GM18909 (cell line): ENCODE measurements at regions not wholly inside any gene's neighbourhood (a gene's known extent, or its start where the extent isn't known, plus 50 kb on each side); places are given as distances from the start of the nearest gene placed in this dataset.

Source experiments
- ATAC-seq: cut with Tn5 transposase; IDR thresholded peaks from one replicate; pipeline ENCODE4 v1.9.1; 2021; ENCODE audit warnings: mild to moderate bottlenecking; ENCODE audit not compliant: unreplicated experiment, poor library complexity

DNA sequence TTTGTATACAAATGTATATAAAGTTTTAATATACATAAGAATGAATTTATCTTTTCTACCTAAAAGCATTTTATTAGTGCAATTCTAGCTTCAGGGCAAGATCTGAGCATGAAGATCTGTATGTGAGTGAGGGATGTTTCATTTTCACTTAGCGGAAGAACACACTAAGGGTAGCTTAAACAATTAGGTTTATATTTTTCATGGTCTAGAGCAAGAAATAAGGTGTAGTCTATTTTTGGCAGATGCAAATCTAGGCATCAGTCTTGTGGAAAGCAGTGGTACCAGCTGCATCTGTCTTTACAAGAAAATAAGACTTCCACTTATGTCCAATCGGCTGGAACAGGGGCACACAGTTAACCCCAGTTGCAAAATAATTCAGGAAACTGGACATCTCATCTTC lies 433.3 kb downstream of the ADAM29 start:
- no peak for ATAC-seq

DNA sequence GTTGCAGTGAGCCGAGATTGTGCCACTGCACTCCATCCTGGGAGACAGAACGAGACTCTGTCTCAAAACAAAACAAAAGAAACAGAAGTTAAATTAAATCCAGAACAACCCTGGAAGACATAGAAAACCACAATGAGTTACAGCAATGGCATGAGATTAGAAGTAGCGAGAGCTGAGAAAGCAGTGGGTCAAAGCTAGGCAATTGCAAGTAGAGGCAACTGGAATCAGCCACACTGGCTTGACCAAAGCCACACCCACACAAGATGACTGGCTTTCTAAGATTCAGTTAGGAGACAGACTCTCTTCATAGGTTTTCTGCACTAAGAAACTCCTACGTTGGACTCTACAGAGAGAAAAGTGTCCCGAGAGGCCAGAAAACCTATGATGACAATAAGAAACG lies 443.0 kb downstream of the GPM6A start:
- ATAC-seq, result no peak

DNA sequence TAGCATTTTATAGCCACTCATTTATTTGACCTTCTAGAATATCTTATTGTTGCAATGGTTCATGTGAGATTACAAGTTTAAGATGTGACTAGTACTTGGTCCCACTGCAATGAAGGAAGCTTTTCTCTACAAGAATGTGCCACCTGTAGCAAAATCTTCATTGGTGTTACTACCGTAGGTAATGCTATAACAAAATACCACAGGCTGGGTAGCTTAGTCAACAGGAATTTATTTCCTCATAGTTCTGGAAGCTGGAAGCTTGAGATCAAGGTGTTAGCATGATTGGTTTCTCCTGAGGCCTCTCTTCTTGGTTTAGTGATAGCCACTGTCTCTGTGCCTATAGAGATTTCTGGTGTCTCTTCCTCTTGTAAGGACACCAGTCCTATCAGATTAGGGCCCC lies 441.0 kb downstream of the GPM6A start:
- no peak for ATAC-seq

DNA sequence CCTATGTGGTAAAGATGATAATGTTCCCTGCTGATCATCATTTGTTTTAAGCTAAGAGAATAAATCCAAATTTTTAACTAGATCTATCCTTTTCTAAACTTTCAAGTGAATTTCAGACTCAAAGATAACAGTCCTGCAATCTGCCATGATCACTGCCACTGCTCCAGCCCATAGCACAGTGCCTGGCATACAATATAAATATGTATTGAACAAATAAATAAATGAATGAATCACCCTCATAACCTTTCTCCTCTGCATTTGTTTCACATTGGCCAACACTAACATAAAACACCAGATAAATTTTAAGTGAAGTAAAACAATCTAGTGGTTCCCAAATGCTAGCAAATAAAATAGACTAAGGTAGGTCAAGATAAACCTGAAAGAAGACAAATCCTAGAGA lies 439.0 kb downstream of the GPM6A start:
- no peak for ATAC-seq

DNA sequence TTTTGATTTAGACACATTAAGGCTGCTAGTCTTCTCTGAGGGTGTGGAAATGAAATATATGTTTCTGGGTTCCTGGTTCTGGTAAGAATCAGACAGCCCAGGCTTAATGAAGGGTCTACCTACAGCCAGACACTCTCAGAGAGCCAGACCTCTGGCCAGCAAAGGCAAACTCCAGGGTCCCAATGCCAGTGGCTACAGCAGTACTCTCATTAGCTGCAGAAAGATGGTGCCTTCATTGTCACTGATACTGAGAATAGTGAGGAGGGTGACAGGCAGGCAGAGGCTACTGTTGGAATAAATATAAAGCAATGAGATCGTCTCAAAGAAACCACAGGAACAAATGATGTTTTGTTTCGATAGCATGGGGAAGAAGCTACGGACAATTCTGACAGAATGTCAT lies 437.6 kb downstream of the GPM6A start:
- ATAC-seq, result no peak

DNA sequence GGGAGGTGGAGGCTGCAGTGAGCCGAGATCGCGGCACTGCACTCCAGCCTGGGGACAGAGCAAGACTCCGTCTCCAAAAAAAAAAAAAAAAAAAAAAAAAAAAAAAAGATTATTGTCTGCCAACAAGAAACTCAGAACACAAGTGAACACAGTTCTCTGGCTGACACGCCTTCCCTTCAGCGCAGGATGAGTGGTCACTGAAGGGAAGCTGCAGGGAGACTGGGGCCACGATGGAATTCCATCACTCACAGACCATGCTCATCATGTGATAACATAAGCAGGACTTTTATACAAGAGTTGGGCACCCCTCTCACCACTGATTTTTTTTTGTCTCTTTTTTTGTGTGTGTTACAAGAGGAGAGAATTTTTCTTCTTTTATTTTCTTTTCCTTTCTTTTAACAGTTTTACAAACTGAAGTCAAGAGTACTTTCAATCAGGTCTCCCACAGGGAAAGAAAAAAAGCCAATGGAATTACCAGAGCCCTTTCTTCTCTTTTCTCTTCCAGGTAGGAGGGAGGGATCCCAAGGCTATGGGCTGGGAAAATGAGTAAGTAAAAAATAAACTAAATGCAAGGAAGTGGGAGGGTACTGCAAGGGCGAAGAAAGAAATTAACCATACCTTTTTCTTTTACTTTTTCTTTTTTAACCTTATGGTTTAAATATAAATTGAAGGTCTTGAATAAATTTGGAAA lies 435.6 kb downstream of the GPM6A start:
- ATAC-seq, result no peak

DNA sequence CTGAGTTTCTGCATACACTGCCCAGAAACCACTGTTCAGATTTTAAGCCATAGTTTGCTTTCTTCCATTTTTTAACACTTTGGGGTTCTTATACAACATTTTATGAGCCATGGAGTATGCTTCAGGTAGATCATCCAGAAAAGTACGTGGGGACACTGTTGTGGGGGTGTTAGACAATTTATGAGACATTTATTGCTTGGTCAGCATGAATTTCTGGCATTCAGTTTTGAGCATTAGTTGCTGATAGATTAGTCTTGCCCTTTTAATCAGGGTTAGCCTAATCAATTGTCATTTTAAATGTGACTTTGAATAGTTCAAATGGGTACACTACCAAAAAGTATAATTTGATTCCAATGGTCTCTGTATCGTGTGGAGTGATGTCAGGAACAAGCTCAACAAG lies 434.9 kb downstream of the GPM6A start:
- no peak for ATAC-seq

DNA sequence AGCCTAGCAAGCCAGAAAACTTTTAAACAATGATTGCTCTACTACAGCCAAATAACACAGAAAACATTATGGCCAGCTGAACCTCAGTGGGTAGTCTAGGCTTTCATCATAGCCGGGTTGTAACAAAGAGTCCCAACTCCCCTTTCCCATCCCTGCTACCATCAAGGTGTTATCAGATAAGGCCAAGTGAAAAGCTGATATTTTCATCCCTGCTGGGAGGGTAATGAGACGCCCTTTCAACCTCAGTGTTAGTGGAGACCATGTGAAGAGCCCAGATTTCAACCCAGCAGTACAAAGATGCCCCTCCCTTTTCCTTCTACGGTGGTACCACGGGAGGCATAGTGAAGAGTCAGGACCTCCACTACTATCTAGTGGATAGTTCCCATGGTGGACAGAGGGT lies 433.7 kb downstream of the GPM6A start:
- no peak for ATAC-seq

DNA sequence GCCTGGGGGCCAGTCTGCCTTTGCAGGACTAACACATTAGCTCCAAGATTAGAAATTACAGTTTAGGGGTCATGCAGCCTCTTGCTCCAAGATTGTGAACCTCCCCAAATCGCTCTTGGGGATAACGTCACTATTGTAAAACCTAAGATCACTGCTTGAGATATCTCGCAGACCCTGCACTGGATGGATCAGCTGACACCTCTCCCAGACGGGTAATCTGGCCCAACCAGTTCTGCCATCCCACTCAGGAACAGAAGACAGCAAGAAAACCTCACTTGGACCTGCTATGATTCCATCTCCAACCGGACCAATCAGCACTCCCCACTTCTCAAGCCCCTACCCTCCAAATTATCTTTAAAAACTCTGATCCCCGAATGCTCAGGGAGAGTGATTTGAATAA lies 431.2 kb downstream of the GPM6A start:
- no peak for ATAC-seq

DNA sequence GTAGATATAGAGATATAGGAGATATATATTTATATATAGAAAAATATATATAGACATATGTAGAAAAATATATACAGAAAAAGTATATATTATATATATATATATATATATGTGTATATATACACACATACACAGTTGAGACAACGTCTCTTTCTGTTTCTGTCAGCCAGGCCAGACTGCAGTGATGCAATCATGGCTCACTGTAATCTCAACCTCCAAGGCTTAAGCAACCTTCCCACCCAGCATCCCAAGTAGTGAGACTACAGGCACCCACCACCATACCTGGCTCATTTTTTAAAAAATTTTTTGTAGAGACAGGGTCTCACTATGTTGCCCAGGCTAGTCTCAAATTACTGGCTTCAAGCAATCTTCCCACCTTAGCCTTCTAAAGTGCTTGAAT lies 426.3 kb downstream of the GPM6A start:
- ATAC-seq, result no peak

DNA sequence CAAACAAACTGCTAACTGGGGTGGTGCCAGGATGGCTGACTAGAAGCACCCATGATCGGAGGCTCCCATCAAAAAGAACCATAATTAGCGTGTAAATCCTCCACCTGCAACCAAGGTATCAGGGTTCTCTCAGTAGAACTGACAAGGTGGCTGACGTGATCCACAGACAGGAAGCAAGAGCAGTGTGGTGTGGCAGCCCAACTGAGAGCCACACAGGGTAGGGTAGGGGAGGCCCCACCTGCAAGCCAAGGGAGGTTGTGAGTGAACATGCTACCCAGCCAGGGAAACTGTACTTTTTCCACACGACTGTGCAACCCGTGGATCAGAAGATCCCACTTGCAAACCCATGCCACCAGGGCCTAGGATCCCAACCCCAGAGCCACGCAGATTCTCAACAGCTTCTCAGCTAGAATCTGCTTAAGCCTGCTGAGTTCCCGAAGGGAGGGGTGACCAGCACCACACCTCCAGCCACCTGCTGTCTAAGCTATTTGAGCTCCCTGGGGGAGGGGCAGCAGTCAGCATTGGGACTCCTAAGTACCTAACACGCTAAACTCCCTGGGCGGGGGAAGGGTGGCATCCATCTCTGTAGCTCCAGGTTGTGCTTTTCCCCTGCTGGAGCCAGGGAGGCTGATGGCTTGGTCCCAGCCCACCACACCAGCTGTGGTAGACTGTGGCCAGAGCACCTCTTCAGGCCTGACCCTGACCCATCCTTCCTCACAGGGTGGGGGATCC lies 425.1 kb downstream of the GPM6A start:
- no peak for ATAC-seq

DNA sequence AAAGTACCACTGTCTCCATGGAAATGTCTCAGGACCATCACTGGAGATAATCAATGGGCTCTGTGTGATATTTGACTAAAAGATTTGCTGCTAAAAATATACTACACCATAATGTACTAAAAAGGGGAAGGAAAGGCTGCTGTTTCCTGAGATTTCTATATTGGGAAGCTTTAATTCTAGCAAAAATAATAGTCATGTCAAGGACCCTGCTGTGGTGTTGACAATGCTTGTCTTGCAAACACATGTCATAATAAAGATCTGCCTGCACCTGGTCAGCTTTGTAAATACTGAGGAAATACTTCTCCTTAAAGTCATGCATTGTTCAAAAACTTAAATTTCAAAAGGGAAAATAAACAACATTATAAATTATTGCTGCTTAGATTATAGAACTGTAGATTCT lies 417.9 kb downstream of the GPM6A start:
- no peak for ATAC-seq

DNA sequence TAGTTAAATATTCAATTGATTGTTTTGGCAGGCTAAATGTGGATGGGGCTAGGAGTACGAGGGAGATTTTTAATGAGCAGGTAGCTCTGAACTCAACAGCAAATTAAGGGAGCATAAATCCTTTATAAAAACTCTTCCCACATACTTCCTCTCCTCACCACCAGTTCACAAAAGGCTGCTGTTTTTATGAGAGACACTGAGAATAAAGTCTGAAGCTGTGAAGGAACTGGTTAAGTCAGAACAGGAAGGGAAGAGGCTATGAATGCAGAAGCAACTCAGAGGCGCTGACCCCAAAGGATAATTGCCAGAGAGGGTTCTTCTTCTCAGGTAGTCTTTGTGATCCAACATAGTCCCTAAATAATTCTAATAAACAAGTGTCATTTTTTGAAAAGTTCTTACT lies 406.1 kb downstream of the GPM6A start:
- ATAC-seq, result no peak

DNA sequence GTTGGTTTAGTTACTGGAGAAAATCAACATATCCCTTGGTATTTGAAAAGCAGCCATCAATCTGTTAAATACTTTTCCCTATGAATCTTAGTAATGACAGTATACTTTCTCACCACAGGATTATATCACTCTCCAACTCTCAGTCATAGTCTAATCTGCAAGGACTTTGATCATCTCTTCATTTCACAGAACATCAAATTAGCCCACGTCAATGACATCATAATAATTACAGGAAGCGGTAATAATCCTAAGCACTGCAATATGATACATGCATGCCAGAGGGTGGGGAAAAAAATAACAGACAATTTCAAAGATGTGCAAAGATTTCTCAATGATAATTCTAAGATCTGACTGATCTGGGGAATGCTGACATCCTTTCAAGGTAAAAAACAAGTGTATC lies 404.1 kb downstream of the GPM6A start:
- ATAC-seq, result no peak

DNA sequence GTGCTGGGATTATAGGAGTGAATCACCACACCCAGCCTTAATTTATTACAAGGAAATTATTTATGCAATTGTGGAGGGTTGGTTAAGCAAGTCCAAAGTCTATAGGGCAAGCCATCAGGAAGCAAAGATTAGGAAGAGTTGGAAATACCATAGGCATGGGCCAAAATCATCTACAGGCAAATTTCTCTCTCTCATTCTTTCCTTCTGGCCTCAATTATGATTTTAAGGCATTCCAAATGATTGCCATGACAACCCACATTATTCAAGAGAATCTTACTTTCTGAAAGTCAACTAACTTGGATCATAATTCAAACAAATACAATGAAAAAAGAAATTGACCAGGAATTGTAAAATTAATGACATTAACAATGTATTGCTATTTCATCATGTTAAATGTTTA lies 400.8 kb downstream of the GPM6A start:
- no peak for ATAC-seq

DNA sequence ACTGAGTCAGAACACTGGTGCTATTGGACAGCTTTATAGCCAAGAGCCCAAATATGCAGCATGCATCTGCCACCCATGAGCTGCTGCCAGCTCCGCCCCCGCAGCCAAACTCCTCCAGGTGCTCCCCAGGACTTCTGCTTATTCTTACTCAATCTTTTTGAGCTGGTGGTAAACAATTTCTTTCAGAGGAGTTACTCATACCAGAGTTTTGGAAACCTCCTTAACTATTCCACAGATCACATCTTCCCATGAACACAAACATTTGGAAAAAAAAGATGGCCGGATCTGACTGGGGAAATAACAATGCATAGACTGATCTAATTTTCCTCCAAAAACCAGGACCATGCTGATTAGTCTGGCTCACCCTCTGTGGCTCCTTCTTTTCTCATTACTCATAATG lies 399.9 kb downstream of the GPM6A start:
- ATAC-seq, result no peak

DNA sequence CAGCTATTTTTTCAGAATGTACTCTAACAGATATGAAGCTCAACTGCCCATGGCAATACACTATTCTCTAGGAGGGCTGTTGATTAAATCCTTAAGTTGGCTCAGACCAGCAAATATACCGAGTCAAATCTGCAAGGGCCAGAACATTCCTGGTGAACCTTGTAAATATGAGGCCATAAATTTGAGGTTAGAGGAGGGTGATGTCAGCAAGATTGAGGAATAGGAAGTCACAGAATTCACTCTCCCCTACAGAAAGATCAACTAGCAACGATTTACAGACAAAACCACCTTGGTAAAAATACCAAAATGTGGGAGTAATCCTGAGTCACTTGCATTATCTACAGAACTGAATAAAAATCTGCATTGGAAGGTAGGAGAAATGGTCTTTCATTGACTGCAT lies 399.3 kb downstream of the GPM6A start:
- no peak for ATAC-seq

DNA sequence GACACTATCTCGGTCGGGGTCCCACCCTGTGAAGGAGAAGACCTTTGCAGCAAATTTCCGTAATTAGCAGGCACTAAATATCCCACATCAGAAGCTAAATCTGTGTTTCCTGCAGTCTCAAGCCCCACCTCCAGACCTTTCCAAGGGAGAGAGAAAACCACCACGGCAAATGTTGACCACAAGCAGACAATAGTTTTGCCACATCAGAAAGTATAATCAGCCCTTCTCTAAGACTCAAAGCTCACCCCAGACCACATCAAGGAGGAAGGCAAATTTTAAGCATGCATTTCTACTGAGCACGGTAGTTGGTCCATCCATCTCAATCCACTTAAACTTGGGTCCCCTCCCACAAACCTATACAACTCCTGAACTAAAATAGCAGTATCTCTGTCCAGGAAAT lies 398.5 kb downstream of the GPM6A start:
- ATAC-seq, result no peak

DNA sequence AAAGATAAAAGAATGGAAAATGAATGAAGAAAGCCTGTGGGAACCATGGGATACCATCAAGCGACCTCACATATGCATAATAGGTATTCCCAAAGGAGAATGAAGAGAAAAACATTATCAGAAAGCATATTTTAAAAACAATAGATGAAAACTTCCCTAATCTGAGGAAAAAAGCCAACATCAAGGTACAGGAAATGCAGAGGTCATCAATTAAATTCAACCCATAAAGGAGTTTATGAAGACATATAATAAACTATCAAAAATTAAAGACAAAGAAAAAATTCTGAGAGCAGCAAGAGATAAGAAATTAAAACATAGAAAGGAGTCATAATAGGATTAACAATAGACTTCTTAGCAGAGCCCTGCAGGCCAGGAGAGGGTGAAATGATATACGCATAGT lies 397.5 kb downstream of the GPM6A start:
- no peak for ATAC-seq

DNA sequence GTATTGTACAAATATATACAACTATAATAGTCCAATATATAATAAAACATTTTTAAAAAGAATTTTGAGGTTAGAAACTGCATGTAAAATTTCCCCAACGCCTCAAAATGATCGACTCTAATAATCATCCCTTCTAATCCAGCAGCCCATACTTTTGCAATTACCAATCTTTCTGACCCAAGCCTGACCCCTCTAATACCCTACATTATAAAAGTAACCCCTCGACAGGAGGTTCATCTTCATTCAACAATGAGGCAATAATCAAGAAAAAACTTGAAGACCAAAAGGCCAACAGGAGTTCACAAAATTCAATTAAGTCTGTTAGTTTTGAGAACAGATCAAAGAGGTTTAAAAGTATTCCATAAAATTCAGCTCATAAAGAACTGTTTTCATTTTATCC lies 393.5 kb downstream of the GPM6A start:
- no peak for ATAC-seq

DNA sequence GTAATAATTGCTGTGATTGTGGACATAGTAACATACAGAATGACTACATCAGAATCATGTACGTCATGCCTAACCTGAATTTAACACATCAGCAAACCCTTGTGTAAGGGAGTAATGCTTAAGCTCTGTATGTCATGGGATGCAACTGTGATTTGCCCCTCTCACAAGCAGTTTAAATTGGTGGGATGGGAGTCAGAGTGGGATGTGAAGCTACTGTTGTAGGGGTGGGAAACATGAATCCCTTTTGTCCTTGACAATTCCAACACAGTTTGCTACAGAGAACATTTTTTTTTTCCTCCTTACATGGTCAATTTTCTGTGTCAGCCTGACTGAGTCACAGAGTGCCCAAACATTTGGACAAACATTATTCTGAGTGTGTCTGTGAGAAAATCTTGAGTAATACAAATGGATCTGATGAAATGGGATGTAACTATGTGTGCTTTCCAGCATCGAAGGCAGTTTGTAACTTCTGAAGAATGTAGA lies 392.8 kb downstream of the GPM6A start:
- ATAC-seq, result no peak

DNA sequence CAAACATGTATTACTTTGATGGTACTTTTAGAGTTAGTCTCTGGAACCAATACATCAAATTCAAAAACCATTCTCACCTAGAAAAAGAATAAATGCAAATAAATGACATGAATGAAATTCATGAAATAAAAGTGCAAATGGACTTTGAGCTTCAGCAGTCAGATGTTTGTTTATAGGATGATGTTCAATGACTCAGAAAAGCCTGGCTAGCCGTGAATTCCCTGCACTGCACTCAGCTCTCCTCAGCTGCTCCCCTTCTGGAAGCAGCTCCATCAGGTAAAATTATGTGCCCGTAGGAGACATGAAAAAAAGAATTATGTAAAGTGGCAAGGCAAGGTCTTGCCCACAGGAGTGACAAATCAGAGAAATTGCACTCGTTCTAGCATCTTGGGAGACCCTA lies 390.6 kb downstream of the GPM6A start:
- ATAC-seq, result no peak
